Common myeloid progenitor, CD34-positive (primary cell): ENCODE measurements at regions not wholly inside any gene's neighbourhood (a gene's known extent, or its start where the extent isn't known, plus 50 kb on each side); places are given as distances from the start of the nearest gene placed in this dataset.
"Not testable (repeated sequence)": the region's sequence is repeated elsewhere in the genome, so short reads cannot be mapped to it uniquely, and the experiment has no call there.

Experiments used
- CTCF ChIA-PET: fragments of 350-600 bp; sonication (Branson Sonifier 250); formaldehyde crosslinking; loops from one replicate; lab custom pipeline; 2021; ENCODE audit warnings: antibody characterized with exemption; lab: Charles Lee
- POLR2A ChIA-PET: fragments of 350-600 bp; sonication (Branson Sonifier 250); formaldehyde crosslinking; loops from one replicate; lab custom pipeline; 2021; ENCODE audit warnings: antibody characterized with exemption; lab: Charles Lee
- DNase-seq, 3 donors: peaks; one replicate each; pipeline versions ENCODE4 v3.0.0 to v3.0.0-alpha.2; 2013
- H3K27ac ChIP-seq, 2 experiments: 1 replicate in 1 of 2; 2 replicates in 1 of 2; pipeline ENCODE4 v1.7.0; 2013; ENCODE audit warnings: inconsistent platforms in 2 of 2, low read length in 2 of 2, mild to moderate bottlenecking in 2 of 2, low read depth in 1 of 2, moderate library complexity in 1 of 2; ENCODE audit not compliant: severe bottlenecking in 2 of 2, insufficient read depth in 1 of 2, poor library complexity in 1 of 2
- H3K27me3 ChIP-seq, 5 experiments: replicated peaks in 2 of 5; 1 replicate in 3 of 5; 2 replicates in 2 of 5; pipeline versions ENCODE4 v1.6.1 to v1.7.0; 2013; ENCODE audit warnings: low read length in 4 of 5, mild to moderate bottlenecking in 2 of 5, moderate library complexity in 2 of 5, inconsistent platforms in 1 of 5; ENCODE audit not compliant: insufficient read depth in 5 of 5, control insufficient read depth in 4 of 5
- H3K36me3 ChIP-seq, 4 experiments: 1 replicate in 2 of 4; 2 replicates in 2 of 4; pipeline versions ENCODE4 v1.6.1 to v1.7.0; 2013; ENCODE audit warnings: low read length in 3 of 4, control low read depth in 1 of 4, mild to moderate bottlenecking in 1 of 4; ENCODE audit not compliant: control insufficient read depth in 4 of 4, insufficient read depth in 4 of 4
- H3K4me1 ChIP-seq, 4 experiments: 1 replicate in 3 of 4; 2 replicates in 1 of 4; pipeline versions ENCODE4 v1.6.1 to v1.7.1; 2013; ENCODE audit warnings: low read length in 3 of 4, mild to moderate bottlenecking in 3 of 4, control low read depth in 1 of 4, inconsistent platforms in 1 of 4, moderate library complexity in 1 of 4; ENCODE audit not compliant: control insufficient read depth in 4 of 4, insufficient read depth in 4 of 4; ENCODE audit errors: control extremely low read depth in 1 of 4
- H3K4me3 ChIP-seq, 7 experiments: 1 replicate in 4 of 7; 2 replicates in 3 of 7; pipeline versions ENCODE4 v1.5.1 to v1.7.0; 2013; ENCODE audit warnings: mild to moderate bottlenecking in 7 of 7, low read length in 6 of 7, moderate library complexity in 6 of 7, inconsistent platforms in 2 of 7, low read depth in 2 of 7, control low read depth in 1 of 7; ENCODE audit not compliant: insufficient read depth in 4 of 7, control insufficient read depth in 1 of 7; ENCODE audit errors: extremely low read depth in 1 of 7
- H3K9me3 ChIP-seq, 5 experiments: 1 replicate in 4 of 5; 2 replicates in 1 of 5; pipeline versions ENCODE4 v1.6.1 to v1.7.1; 2013; ENCODE audit warnings: low read length in 4 of 5, mild to moderate bottlenecking in 2 of 5, inconsistent platforms in 1 of 5, low read depth in 1 of 5, moderate library complexity in 1 of 5; ENCODE audit not compliant: control insufficient read depth in 4 of 5, insufficient read depth in 2 of 5; ENCODE audit errors: control extremely low read depth in 1 of 5
- WGBS: methylation state at CpG from one replicate; pipeline ENCODE4 v1.1.5; 2013; ENCODE audit not compliant: insufficient coverage; 5-methylcytosine and 5-hydroxymethylcytosine counted together

DNA sequence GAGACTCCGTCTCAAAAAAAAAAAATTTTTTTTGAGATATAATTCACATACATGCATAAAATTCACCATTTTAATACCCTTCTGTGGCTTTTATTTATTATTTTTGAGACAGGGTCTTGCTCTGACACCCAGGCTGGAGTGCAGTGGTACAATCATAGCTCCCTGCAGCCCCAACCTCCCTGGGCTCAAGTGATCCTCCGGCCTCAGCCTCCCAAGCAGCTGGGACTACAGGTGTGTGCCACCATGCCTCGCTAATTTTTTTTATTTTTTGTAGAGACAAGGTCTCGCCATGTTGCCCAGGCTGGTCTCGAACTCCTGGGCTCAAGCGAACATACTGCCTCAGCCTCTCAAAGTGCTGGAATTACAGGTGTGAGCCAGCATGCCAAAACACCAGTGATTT, 305.9 kb downstream of the GOLGA6L6 start:
- POLR2A ChIA-PET, result not testable (repeated sequence)
- WGBS, result 96% methylated on average over 3 of the region's 6 CpGs

GRCh38 chr15:20234006-20234540, 307.5 kb downstream of the GOLGA6L6 start:
- CTCF ChIA-PET, H3K4me1 ChIP-seq, H3K4me3 ChIP-seq, DNase-seq, H3K9me3 ChIP-seq, H3K36me3 ChIP-seq, H3K27ac ChIP-seq, H3K27me3 ChIP-seq: not testable (repeated sequence)
- POLR2A ChIA-PET, result interaction anchor here (0.7 kb wide), 1 partner anchor 15 kb away, joined by 3 read pairs; no protein-coding TSS in a partner anchor
- WGBS, result 89% methylated on average over 12 of the region's 12 CpGs

More for the DNA sequence above, 305.9 kb downstream of the GOLGA6L6 start:
- H3K27ac ChIP-seq, H3K27me3 ChIP-seq, H3K36me3 ChIP-seq, H3K4me1 ChIP-seq, CTCF ChIA-PET, H3K4me3 ChIP-seq, DNase-seq: not testable (repeated sequence)
- H3K9me3 ChIP-seq, result peaks cover 0 to 13% (median 0%) of the 10 kb centered on the region in 5 experiments

DNA sequence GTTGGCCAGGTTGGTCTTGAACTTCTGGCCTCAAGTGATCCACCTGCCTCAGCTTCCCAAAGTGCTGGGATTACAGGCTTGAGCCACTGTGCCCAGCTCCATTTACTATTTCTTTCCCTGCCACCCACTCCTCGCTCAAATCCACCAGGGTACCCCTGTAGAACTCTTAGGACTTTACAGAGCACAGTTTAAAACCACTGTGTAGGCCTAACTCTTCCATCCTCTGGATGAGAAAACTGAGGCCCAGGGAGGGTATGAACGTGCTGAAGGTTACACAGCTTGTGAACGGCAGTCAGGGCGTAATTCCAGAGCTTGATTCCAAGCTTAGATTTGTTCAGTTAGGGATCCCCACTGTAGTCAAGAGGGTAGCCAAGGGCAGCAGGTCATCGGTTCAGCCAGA, 309.1 kb downstream of the GOLGA6L6 start:
- H3K4me1 ChIP-seq, H3K27me3 ChIP-seq, H3K36me3 ChIP-seq, DNase-seq, POLR2A ChIA-PET, H3K4me3 ChIP-seq, H3K9me3 ChIP-seq, H3K27ac ChIP-seq, CTCF ChIA-PET: not testable (repeated sequence)
- 84% methylated on average over 5 of the region's 5 CpGs for WGBS

GRCh38 chr15:20230656-20231055, 310.9 kb downstream of the GOLGA6L6 start:
- H3K4me1 ChIP-seq, POLR2A ChIA-PET, H3K27me3 ChIP-seq, H3K27ac ChIP-seq, DNase-seq, CTCF ChIA-PET, H3K36me3 ChIP-seq, H3K4me3 ChIP-seq, H3K9me3 ChIP-seq: not testable (repeated sequence)
- 86% methylated on average over 2 of the region's 3 CpGs for WGBS

DNA sequence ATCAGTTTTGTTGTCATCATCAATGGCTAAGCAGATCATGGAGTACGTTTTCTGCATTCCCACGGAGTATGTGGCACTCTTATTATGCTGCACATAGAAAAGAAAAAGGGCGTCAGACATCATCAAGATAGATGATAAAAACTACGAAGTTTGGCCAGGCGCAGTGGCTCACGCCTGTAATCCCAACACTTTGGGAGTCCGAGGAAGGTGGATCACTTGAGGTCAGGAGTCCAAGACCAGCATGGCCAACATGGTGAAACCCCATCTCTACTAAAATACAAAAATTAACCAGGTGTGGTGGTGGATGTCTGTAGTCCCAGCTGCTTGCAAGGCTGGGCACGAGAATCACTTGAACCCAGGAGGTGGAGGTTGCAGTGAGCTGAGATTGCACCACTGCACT, 312.8 kb downstream of the GOLGA6L6 start:
- H3K27me3 ChIP-seq, H3K9me3 ChIP-seq, H3K4me1 ChIP-seq, H3K27ac ChIP-seq, POLR2A ChIA-PET, DNase-seq, CTCF ChIA-PET, H3K4me3 ChIP-seq, H3K36me3 ChIP-seq: not testable (repeated sequence)
- WGBS, result 85% methylated on average over 7 of the region's 8 CpGs

DNA sequence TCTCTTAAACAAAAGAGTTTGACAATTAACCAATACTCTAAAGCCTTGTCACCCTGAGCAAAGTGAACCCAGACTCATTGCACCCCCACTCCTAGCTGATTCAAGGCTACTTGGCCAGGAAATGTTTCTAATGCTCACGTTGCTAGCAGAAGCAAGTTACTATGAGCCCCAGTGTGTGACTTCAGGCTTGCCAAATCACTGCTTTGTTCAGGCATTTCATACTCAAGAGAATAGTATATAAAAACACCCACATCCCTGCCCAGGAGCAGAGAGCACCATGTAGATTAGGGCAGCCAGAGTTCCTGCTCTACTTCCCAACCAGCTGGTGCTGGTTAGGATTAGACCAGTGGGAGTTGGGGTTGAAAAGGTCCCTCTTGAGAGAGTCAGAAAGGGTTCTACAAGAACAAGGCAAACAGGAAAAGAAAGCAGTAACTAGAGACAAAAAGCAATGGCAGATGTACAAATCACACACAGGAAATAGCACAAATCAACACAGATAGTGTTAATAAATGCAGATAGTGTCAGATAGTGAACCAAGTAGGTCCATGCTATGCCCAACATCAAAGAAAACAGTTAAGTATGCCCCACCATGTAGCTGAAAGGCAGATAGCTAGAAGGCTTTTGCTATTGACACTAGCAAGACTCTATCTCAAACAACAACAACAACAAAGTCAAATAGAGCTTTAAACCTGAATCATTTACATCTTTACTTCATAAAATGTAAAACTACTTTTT, 314.3 kb downstream of the GOLGA6L6 start:
- CTCF ChIA-PET, H3K4me3 ChIP-seq, H3K4me1 ChIP-seq, H3K36me3 ChIP-seq, H3K9me3 ChIP-seq, H3K27me3 ChIP-seq, POLR2A ChIA-PET, H3K27ac ChIP-seq, DNase-seq: not testable (repeated sequence)
- WGBS, result 67% methylated on average over 1 of the region's 1 CpG

GRCh38 chr15:20226531-20226930, 315.1 kb downstream of the GOLGA6L6 start:
- H3K27ac ChIP-seq, DNase-seq, POLR2A ChIA-PET, H3K9me3 ChIP-seq, H3K4me1 ChIP-seq, H3K4me3 ChIP-seq, CTCF ChIA-PET, H3K27me3 ChIP-seq, H3K36me3 ChIP-seq: not testable (repeated sequence)
- no CpG with 5 or more reads among the region's 2 CpGs for WGBS
